ENCODE measurements at regions not wholly inside any gene's neighbourhood (a gene's known extent, or its start where the extent isn't known, plus 50 kb on each side); places are given as distances from the start of the nearest gene placed in this dataset.

- TF ChIP-seq ZNF394 (tag by site-specific recombination; IDR thresholded peaks at IDR 0.05; ENCODE audit: borderline replicate concordance) = no peak
- TF ChIP-seq SP2 (tag by site-specific recombination; IDR thresholded peaks at IDR 0.05) = no peak
- no peak for TF ChIP-seq ZBTB1 (tag by site-specific recombination; IDR thresholded peaks at IDR 0.05)
Observed at GRCh38 chr17:77515227-77515626, 374.5 kb downstream of the SEC14L1 start.
